Right lobe of liver (tissue), 6 donors: ENCODE measurements at regions not wholly inside any gene's neighbourhood (a gene's known extent, or its start where the extent isn't known, plus 50 kb on each side); places are given as distances from the start of the nearest gene placed in this dataset.

ENCODE experiments used
- ATAC-seq, 4 donors: fragments of 200-7000 bp; cut with Tn5 transposase; one replicate each; pipeline ENCODE4 v1.9.1; 2020; ENCODE audit warnings: mild to moderate bottlenecking in 4 of 4, moderate library complexity in 4 of 4
- DNase-seq, 3 donors: peaks; one replicate each; pipeline ENCODE4 v3.0.0-alpha.2; 2020
- H3K27ac ChIP-seq, 3 donors: fragments of 200-600 bp; one replicate each; pipeline ENCODE4 v1.8.0; 2022
- H3K27me3 ChIP-seq, 2 donors: fragments of 200-600 bp; one replicate each; pipeline ENCODE4 v1.8.0; 2022
- H3K36me3 ChIP-seq, 4 donors: fragments of 200-600 bp; sonication (generic) in 1 of 4; one replicate each; pipeline versions ENCODE4 v1.5.1 to v1.8.0; 2017 to 2022; ENCODE audit warnings: control low read depth in 1 of 4
- H3K4me1 ChIP-seq, 4 donors: fragments of 200-600 bp; sonication (generic) in 1 of 4; one replicate each; pipeline versions ENCODE4 v1.5.1 to v1.8.0; 2017 to 2022; ENCODE audit warnings: control low read depth in 1 of 4
- H3K4me3 ChIP-seq, 3 donors: fragments of 200-600 bp; one replicate each; pipeline ENCODE4 v1.8.0; 2022
- H3K9me3 ChIP-seq, 4 donors: fragments of 200-600 bp; sonication (generic) in 1 of 4; one replicate each; pipeline versions ENCODE4 v1.5.1 to v1.8.0; 2017 to 2022; ENCODE audit warnings: control low read depth in 1 of 4
- CTCF ChIP-seq, 4 donors: fragments of 200-600 bp in 3 of 4; fragments of 450-650 bp in 1 of 4; IDR thresholded peaks; one replicate each; pipeline versions ENCODE4 v1.5.1 to v1.8.0; 2016 to 2022; ENCODE audit warnings: antibody characterized with exemption in 4 of 4, mild to moderate bottlenecking in 2 of 4
- POLR2A ChIP-seq: fragments of 450-650 bp; IDR thresholded peaks from one replicate; pipeline ENCODE4 v1.6.1; 2017; ENCODE audit warnings: antibody characterized with exemption, mild to moderate bottlenecking
- WGBS: methylation state at CpG from one replicate; pipeline ENCODE4 v1.1.6; 2018; ENCODE audit warnings: low coverage, low lambda C conversion rate; ENCODE audit not compliant: insufficient coverage; ENCODE audit errors: missing lambda C conversion rate; 5-methylcytosine and 5-hydroxymethylcytosine counted together
- intact Hi-C, 2 donors: fragments of 100-400 bp; cut with DNase I; formaldehyde crosslinking; loops; one replicate each; pipeline versions ENCODE4 v1.11.2 to v1.14.1; 2022
- donor health status: DM: no; HTN: yes; CAD: no.
- donor health status: DM: no; HTN: no; CAD: no.
- donor health status: DM: no; HTN: no; CAD: no.
- donor health status: DM: no; HTN: yes; CAD: no.
- donor health status: DM: no; HTN: yes; CAD: no.

GRCh38 chr2:64258566-64258965 is 114.3 kb upstream of the PELI1 start:
- TF ChIP-seq POLR2A, result no peak
- no peak for TF ChIP-seq CTCF (IDR thresholded peaks at IDR 0.05)
- Histone ChIP-seq H3K9me3 (no peaks in the 10 kb centered on the region), H3K27me3 (no peaks in the 10 kb centered on the region), H3K27ac (no peak overlapping the region), H3K36me3 (no peaks in the 10 kb centered on the region), H3K4me3 (no peak overlapping the region), H3K4me1 (peaks cover 0 to 13% (median 0%) of the 10 kb centered on the region in 4 donors)
- DNase-seq (no peak), ATAC-seq (no peak)
- WGBS, result 93% methylated on average over 5 of the region's 5 CpGs
- intact Hi-C loops, result no loop called here

GRCh38 chr2:64259312-64259711 is 115.1 kb upstream of the PELI1 start:
- intact Hi-C loops, result no loop called here
- WGBS, result 40% methylated on average over 2 of the region's 2 CpGs
- peak overlapping the region in 1 of 3 donors; percentile 78 for H3K27ac ChIP-seq

GRCh38 chr2:64260093-64260803 is 116.0 kb upstream of the PELI1 start:
- no peak overlapping the region for H3K4me3 ChIP-seq
- no peak for ATAC-seq
- H3K27me3 ChIP-seq, result no peaks in the 10 kb centered on the region
- H3K4me1 ChIP-seq, result peaks cover 0 to 13% (median 0%) of the 10 kb centered on the region in 4 donors
- intact Hi-C loops, result no loop called here
- H3K9me3 ChIP-seq, result no peaks in the 10 kb centered on the region
- no peak for DNase-seq
- 80% methylated on average over 6 of the region's 6 CpGs for WGBS
- no peak for TF ChIP-seq CTCF (IDR thresholded peaks at IDR 0.05)
- TF ChIP-seq POLR2A, result no peak
- peak overlapping the region; percentile 25 to 78 (median 41) for H3K27ac ChIP-seq
- H3K36me3 ChIP-seq, result no peaks in the 10 kb centered on the region

More at GRCh38 chr2:64259312-64259711, 115.1 kb upstream of the PELI1 start:
- Histone ChIP-seq H3K4me3 (no peak overlapping the region), H3K36me3 (no peaks in the 10 kb centered on the region), H3K27me3 (no peaks in the 10 kb centered on the region), H3K4me1 (peaks cover 0 to 13% (median 0%) of the 10 kb centered on the region in 4 donors), H3K9me3 (no peaks in the 10 kb centered on the region)
- peak in 1 of 3 donors; percentile 32 for DNase-seq
- ATAC-seq, result no peak
- TF ChIP-seq POLR2A, result no peak

- Histone ChIP-seq H3K9me3 (no peaks in the 10 kb centered on the region), H3K27ac (peak overlapping the region; percentile 41 to 78 (median 41)), H3K4me3 (no peak overlapping the region), H3K4me1 (peaks cover 0 to 13% (median 0%) of the 10 kb centered on the region in 4 donors), H3K36me3 (no peaks in the 10 kb centered on the region), H3K27me3 (no peaks in the 10 kb centered on the region)
- intact Hi-C loops, result no loop called here
- ATAC-seq (peak; percentile 71 to 81 (median 79)), DNase-seq (peak; percentile 65 to 72 (median 70))
- 32% methylated on average over 9 of the region's 9 CpGs for WGBS
- no peak for TF ChIP-seq CTCF (IDR thresholded peaks at IDR 0.05)
- TF ChIP-seq POLR2A, result no peak
These were observed 116.6 kb upstream of the PELI1 start for GRCh38 chr2:64260817-64261216.

- intact Hi-C loops, result no loop called here
- Histone ChIP-seq H3K9me3 (no peaks in the 10 kb centered on the region), H3K27ac (peak overlapping the region; percentile 41 to 78 (median 48)), H3K4me3 (no peak overlapping the region), H3K27me3 (no peaks in the 10 kb centered on the region), H3K4me1 (peaks cover 0 to 13% (median 0%) of the 10 kb centered on the region in 4 donors), H3K36me3 (no peaks in the 10 kb centered on the region)
- ATAC-seq (peak; percentile 79 to 90 (median 83)), DNase-seq (peak in 2 of 3 donors; percentile 67 to 68)
- 36% methylated on average over 3 of the region's 3 CpGs for WGBS
- TF ChIP-seq POLR2A (peak; percentile 45), CTCF (IDR thresholded peaks at IDR 0.05) (no peak)
These were observed 117.9 kb upstream of the PELI1 start for GRCh38 chr2:64262071-64262470.
